Hematopoietic multipotent progenitor cell treated with erythropoietin and hydrocortisone succinate and interleukin-3 and kit ligand, for 15 days (in vitro differentiated cells): ENCODE measurements at regions not wholly inside any gene's neighbourhood (a gene's known extent, or its start where the extent isn't known, plus 50 kb on each side); places are given as distances from the start of the nearest gene placed in this dataset.

Experiments used
- DNase-seq: peaks from one replicate; pipeline ENCODE4 v3.0.0-alpha.2; 2015; ENCODE audit warnings: low spot score

DNA sequence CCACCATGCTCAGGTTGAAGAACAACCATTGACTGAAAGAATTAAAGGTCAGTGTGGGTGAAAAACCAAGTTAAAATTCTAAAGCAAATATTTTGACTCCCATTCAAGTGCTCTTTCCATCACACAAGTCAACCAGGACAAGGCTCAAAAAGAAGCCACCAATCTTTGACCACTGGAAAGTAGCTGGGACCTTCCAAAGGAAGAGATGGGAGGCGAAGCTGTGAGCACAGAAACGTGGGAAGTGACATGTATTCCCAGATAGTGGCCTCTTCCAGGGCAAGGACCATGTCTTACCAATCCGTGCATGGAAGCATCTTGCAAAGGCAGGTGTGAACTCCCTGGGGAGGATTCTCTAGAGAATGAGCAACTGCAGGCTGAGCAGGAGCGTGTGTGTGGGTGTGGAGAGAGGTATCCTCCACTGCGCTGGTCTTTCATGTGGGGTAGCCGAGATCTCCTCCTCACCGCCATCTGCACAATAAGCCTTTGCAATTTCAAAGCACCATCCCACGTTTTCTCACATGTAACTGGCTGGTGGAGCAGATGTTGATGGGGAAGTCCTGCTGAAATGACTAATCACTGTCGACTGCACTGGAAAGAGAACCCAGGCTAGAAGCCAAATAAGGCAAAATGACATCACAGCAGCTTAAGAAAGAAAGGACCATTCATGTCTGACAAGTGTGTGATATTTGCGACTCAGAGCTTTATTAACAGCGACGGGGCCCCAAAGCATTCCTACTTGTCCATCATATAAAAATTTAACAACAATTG is 189.4 kb upstream of the RREB1 start:
- no peak for DNase-seq

DNA sequence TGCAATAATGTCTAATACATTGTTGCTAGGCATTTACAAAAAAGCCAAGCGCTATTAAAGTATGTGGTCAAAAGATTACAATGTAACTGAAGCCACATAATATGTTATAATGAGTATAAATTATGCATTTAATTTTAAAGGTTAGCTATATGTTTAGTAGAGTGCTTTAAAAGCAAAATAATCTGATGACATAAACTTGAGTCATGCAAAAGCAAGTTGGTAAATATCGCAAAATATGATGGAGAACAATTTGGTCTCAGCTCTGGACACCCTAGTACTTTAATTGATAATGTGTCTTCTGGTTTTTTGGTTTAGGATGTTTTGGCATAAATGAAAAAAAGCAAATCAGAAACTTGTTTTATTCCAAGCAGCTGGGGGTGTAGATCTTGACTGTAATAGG is 188.6 kb upstream of the RREB1 start:
- no peak for DNase-seq

DNA sequence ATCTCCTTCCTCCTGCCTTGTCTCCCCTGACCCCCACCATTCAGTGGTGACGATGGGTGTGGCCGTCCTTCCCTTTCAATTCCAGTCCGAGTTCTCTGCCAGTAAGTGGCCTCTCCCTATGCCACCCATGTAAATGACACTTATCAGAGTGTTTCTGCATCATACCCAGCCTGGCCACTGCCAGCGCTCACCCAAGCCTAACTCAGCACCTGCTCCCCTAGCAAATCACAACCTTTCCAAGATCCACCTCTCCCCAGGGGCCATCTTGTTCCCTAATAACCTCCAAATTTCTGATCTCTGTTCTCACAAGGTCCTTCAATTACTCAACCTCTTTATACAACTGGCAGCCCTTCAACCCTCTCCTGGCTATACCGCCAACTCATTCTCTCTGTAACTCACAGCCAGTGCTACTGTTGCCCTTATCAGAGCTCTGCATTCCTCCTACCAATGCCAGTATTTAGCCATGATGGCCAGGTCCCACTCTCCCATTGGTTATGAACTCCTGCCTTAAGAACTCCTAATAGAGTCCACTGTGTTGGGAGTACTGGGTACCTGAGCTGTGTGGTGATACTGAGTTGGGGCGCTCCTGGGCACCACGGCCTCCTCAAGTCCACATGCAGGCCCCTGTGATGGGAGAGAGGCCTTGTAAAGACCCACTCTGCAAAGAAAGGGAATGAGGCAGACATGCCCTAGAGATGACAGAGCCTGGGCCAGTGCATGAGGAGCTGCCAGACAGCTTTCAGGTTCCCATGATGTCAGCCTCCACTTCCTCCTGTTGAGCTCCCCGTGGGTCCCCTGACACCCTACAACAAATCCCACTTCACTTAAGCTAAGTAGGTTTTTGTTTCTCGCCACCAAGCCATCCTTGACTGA is 187.4 kb upstream of the RREB1 start:
- DNase-seq = peak; percentile 59

DNA sequence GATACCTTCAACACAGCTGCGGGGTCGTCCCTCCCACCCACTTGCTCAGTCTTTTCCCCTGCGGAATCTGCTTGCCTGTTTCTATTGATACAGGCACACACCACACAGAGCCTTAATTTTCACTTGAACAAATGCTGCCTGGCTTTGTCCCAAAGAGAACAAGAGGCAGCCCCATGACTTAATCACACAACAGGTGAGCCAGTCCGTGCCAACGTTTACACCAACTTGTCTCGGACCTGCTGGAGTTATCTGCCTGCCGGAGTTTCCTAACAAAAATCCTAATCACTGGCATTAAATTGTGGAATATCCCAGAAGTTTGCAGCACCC is 186.8 kb upstream of the RREB1 start:
- no peak for DNase-seq

DNA sequence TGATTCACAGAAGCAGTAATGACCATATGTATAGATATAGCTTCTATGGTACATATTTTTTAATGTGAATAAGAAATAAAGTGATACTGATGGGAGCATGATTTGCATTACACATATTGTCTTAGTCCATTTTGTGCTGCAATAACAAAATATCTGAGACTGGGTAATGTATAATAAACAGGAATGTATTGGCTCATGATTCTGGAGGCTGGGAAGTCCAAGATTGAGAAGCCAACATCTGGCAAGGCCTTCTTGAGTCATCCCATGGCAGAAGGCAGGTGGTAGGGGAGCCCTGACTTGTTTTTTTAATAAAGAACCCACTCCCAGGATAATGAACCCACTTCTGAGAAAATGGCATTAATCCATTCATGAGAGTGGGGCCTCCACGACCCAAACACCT is 185.6 kb upstream of the RREB1 start:
- no peak for DNase-seq

DNA sequence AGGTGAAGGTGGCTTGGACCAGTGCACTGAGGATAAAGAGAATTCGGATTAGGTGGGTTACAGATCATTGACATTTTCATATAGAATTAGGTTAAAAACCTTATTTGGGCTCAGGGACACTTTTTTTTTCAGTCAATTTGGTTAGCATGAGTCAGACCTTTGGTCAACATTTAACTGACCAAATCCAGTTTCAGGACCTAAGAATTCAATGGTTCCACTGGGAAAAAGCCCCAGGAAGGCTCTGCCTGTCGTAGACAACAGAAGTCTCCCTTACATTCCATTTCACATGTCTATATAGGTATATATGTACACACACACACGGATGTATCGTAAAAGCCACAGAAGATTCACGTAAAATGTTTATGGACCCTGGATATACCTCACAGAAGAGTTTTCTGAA is 184.2 kb upstream of the RREB1 start:
- DNase-seq = no peak

DNA sequence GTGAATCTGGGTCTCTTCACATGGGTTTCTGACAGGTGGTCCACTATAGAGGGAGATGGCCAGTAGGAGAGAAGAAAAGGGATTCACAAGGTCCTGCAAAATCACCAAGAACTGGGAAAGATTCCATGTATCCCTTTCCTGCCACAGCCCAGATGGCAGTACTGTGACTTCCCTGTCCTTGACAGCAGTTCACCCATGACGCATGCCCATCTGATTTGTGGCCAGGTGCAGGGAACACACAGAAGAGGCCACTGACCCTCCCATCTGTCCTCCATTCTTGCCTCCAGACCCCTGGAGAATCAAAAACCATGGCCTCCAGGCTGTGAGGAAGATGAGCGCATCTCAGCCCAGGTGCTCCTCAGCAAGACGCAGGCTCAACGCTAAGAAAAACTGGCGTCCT is 183.1 kb upstream of the RREB1 start:
- DNase-seq = no peak

DNA sequence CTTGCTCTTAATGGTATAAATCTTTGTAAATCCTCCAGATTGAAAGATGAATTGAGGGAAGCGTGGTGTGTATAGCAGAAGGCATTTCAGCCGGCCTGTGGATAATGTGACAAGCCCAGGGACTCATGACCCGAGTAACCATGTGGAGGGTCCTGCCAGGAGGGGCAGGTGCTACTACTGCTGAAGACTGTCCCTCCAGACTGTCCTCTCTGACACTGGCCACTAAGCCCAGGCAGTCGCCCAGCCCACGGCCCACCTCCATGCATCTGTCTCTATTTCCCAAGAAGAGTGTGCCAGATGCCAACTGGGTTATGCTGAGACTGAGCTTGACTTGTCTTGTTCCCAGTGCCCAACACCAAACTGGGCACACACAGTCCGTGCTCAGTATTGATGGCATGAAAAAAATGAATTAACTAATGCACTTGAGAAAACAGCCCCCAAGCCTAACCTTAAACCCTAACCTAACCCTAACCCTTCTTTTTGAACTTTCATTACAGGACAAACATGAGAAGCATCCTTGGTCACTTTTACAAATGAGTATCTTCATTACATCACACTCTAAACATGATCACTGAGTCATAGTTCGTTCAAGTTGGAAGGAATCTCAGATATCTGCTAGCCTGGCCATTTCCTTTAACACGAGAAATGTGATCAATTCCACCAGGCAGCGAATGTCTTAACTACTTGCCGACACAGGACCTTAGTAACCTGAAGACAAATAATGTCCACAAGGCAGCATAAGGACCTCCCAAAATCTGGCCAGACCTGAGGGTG is 182.2 kb upstream of the RREB1 start:
- DNase-seq = no peak

DNA sequence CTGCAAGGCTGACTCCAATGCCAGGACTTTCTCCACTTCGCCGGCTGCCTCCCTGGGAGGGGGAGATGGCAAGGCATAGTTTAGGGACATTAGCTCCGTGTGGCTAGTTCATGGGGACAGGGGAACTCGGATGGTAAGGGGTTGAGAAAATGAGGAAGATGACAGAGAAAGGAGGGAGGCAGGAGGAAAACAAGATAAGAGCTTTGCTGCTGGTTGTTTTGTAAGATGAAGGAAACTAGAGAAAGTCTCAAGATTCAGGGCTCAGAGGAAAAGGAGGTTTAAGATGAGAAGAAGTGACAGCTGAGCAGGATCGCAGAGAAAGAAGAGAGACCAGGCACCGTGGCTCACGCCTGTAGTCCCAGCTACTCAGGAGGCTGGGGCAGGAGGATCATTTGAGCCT is 180.9 kb upstream of the RREB1 start:
- no peak for DNase-seq

DNA sequence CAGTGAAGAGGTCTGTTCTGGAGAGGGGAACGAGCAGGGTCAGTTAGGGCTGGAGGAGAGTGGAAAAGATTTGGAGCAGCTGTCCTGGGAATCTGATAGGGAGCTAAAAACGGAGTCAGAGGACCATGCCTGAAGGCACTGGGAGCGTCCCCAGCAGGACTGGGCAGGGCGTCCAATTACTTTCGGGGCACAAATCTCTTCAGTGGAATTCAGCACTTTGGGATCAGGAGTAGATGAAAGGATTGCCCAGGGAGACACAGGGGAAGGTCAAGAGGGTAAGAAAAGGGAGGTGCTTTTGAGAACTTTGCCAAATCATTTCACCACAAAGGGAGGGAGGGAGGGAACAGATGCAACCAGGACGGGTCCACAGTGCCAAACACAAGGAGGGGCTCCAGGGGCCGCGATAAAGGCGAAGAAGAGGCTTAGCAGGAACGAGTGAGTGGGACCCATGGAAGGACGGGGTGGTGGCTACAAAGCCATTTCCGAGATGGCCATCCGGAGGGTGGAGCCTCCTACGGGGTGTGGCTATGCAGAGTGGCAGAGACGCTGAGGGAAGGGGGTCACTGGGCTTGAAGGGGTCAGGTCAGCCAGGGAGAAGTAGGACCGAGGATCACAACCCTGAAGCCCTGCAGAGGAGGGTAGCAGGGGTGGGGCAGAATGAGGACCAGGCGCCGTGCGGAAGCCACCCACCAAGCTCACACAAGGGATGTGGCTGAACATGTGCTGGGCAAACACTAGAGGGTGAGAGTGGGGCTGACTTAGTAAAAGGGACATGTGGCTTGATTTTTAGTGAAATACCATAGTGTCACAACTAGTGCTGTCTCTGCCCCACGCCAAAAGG is 180.0 kb upstream of the RREB1 start:
- DNase-seq = no peak

DNA sequence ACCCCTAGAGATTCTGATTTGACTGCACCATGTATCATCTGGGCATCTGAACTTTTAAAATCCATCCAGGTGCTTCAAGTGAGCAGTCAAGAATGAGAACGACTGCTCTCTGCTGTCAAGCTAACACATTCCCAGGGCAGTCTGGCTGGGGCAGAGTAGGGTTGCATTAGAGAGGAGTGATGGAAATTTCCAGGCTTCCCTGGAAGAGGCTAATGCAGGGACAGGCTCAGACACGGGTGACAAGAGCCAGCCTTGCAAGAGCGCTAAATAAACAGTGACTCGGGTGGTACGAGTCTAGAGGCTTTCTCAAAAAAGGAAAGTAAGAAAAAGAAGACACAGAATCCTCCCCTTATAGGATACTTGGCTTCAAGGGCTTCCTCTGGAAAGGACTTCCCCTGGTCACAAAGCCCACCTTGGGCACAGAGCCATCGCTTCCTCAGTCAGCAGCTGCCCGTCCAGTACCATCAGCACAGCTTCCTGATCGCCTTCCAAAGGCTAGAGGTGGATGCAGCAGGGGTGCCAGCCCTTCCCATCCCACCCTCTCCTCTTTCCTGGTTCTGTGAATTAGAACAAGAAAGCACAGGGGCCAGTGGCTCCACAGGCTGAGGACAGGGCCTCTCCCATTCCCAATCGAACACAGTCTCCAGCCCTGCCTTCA is 177.4 kb upstream of the RREB1 start:
- DNase-seq = no peak

DNA sequence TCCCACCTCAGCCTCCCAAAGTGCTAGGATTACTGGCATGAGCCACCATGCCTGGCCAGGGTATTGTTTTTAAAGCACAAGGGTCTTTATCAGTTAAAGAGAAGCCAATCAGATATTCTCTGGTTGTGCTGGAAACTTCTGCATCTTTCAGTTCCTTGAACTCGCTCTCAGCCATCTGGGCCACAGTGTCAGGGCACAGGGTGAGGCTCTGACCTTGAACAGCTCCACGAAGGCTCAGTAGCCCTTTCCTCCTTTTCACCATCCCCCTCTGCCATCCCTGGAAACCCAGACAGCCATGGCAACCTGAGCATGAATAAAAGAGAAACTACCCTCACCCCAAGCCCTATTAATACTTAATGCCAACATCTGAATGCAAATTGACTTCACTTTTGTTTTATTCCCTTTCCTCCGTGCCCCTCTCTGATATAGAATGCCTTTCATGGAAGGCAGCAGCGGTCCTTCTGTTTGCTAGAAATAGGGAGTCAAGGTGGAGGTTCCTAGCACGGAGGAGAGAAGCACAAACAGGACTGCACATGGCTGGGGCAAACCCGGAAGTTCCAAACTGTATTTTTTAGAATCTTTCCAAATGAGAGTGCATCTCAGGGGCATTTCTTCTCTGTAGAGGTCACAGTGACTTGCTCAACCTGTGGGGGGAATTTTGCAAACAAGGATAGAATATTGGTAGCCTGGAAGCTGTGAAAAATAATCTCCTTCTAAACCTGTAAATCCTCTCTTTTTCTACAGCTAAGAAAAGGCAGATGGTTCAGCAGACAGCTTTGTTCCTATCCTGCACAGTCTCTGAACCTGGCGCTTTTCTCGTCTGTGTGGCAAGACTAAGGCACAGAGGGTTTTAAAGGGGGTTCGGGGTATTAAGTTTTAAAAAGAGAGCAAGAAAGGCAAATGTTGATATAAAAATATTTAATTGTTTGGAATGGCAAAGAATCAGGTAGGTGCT is 176.4 kb upstream of the RREB1 start:
- no peak for DNase-seq

DNA sequence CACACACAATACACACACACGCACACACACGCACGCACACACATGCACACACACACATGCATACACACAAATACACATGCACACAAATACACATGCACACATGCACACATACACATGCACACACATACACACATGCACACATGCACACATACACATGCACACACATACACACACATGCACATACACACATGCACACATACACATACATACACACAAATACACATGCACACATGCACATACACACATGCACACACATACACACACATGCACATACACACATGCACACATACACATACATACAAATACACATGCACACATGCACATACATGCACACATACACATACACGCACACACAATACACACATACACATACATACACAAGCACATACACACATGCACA is 175.4 kb upstream of the RREB1 start:
- no peak for DNase-seq

DNA sequence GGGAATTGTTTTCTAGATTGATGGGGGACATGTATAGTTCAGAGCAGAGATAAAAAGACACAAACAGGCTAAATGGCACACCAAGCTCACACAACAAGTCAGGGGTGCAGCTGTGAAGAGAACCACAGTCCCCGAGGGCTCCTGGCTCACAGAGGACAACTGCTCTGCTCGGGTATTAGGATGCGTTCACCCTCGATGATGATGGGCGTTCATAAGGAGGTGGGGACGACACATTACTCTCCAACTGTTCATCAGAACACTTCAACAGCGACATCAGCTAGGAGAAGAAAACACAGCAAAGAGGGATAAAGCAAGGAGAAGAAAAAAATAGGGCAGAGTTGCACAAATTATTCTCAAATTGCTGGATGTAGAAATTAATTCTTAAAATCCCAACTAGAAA is 174.8 kb upstream of the RREB1 start:
- DNase-seq = no peak

DNA sequence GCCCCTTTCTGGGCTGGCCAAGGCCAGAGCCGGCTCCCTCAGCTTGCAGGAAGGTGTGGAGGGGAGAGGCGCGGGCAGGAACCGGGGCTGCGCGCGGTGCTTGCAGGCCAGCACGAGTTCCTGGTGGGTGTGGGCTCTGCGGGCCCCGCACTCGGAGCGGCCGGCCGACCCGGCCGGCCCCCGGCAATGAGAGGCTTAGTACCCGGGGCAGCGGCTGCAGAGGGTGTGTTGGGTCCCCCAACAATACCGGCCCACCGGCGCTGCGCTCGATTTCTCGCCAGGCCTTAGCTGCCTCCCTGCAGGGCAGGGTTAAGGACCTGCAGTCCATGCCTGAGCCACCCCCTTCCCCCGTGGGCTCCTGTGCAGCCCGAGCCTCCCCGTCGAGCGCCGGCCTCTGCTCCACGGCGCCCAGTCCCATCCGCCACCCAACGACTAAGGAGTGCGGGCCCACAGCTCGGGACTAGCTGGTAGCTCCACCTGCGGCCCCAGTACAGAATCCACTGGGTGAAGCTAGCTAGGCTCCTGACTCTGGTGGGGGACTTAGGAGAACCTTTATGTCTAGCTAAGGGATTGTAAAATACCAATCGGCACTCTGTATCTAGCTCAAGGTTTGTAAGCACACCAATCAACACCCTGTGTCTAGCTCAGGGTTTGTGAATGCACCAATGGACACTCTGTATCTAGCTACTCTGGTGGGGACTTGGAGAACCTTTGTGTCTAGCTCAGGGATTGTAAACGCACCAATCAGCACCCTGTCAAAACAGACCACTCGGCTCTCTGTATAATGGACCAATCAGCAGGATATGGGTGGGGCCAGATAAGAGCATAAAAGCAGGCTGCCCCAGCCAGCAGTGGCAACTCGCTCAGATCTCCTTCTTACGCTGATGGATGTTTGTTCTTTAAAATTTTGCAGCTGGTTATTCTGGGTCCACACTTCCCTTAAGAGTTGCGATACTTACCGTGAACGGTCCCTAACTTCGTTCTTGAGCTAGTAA is 167.4 kb upstream of the RREB1 start:
- no peak for DNase-seq

DNA sequence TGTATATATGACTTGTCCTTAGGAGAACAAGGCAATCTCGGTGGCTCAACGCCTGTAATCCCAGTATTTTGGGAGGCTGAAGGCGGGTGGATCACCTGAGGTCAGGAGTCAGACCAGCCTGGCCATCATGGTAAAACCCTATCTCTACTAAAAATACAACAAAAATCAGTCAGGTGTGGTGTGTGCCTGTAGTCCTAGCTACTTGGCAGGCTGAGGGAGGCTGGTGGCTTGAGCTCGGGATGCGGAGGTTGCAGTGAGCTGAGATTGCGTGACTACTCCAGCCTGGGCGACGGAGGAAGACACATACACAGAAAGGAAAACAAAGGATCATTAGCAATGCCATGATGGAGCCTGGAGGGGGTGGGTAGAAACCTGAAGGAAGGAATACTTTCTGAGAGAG is 166.6 kb upstream of the RREB1 start:
- DNase-seq = no peak

DNA sequence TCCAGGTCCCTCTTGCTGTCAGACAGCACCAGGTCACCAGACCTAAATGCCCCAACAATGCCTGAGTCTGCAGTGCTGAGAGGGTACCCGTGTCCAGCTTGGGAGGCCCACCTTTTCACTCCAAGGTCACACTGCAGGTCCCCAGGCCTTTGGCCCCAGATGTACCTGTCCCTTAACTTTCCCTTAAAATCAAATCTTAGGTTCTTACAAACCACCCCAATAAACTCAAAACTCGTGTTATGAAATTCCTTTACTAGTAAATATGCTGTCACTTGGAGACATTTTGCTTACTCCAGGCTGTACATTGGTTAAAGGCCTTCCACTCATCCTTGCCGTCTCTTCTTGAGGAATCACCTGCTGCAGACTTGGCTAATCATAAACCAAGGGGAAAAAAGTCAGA is 165.7 kb upstream of the RREB1 start:
- DNase-seq = no peak

DNA sequence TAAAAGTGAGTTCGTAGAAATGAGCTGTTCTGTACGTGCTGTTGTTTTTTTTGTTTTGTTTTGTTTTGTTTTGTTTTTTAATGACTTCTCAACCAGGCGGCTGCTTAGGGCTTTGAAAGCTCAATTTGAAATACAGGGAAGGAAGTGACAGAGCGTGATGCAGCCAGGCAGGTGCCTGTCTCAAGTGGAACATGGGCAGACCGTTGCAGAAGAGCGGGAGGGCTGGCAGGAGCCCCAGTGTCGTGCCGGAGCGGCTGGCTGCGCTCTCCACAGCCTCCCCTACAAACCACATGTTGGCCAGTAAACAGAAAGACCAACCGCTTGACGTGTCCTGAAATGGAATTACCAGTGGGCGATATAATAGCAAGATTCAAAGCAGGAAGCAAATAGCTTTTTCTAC is 164.9 kb upstream of the RREB1 start:
- DNase-seq = no peak

DNA sequence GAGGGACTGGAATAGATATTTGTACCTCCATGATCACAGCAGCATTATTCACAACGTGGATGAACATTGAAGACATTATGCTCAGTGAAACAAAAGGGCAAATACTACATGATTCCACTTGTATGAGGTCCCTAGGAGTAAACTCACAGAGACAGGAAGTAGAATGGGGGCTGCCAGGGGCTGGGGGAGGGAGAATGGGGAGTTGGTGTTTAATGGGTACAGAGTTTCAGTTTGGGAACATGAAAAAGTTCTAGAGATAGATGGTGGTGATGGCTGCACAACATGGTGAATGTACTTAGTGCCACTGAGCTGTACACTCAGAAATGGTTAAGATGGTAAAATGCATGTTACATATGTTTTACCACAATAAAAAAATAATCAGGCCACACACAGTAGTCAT is 164.3 kb upstream of the RREB1 start:
- no peak for DNase-seq
